HT-29 (cell line): ENCODE measurements at regions not wholly inside any gene's neighbourhood (a gene's known extent, or its start where the extent isn't known, plus 50 kb on each side); places are given as distances from the start of the nearest gene placed in this dataset.

Source experiments
- DNase-seq: peaks from one replicate; pipeline ENCODE4 v3.0.0-alpha.2; 2015; ENCODE audit warnings: low spot score

GRCh38 chr15:96670389-96670788 is 339.9 kb downstream of the NR2F2 start:
- no peak for DNase-seq

- DNase-seq: no peak
Observed at GRCh38 chr15:96672629-96673028, 342.1 kb downstream of the NR2F2 start.

GRCh38 chr15:96678386-96678785 is 347.9 kb downstream of the NR2F2 start:
- DNase-seq: peak; percentile 88

GRCh38 chr15:96687388-96688107 is 357.0 kb downstream of the NR2F2 start:
- no peak for DNase-seq

- no peak for DNase-seq
Observed at GRCh38 chr15:96690733-96691132, 360.2 kb downstream of the NR2F2 start.

- DNase-seq: no peak
Observed at GRCh38 chr15:96692826-96693225, 362.3 kb downstream of the NR2F2 start.

- no peak for DNase-seq
Observed at GRCh38 chr15:96693515-96693914, 363.0 kb downstream of the NR2F2 start.

GRCh38 chr15:96693990-96694517 is 363.6 kb downstream of the NR2F2 start:
- peak; percentile 93 for DNase-seq

- DNase-seq: no peak
Observed at GRCh38 chr15:96695426-96695825, 364.9 kb downstream of the NR2F2 start.

- DNase-seq: no peak
Observed at GRCh38 chr15:96699871-96700401, 369.4 kb downstream of the NR2F2 start.

GRCh38 chr15:96700555-96700954 is 370.1 kb downstream of the NR2F2 start:
- DNase-seq: no peak

GRCh38 chr15:96701443-96701842 is 370.9 kb downstream of the NR2F2 start:
- DNase-seq: no peak

GRCh38 chr15:96701877-96702276 is 371.4 kb downstream of the NR2F2 start:
- no peak for DNase-seq

GRCh38 chr15:96702589-96702988 is 372.1 kb downstream of the NR2F2 start:
- DNase-seq: no peak

GRCh38 chr15:96703091-96703490 is 372.6 kb downstream of the NR2F2 start:
- DNase-seq: no peak

- DNase-seq: no peak
Observed at GRCh38 chr15:96703794-96704550, 373.5 kb downstream of the NR2F2 start.

- no peak for DNase-seq
Observed at GRCh38 chr15:96716075-96716474, 385.6 kb downstream of the NR2F2 start.

- no peak for DNase-seq
Observed at GRCh38 chr15:96716478-96716877, 386.0 kb downstream of the NR2F2 start.

GRCh38 chr15:96720251-96720650 is 389.8 kb downstream of the NR2F2 start:
- no peak for DNase-seq

- no peak for DNase-seq
Observed at GRCh38 chr15:96720656-96721055, 390.2 kb downstream of the NR2F2 start.

- DNase-seq: no peak
Observed at GRCh38 chr15:96728591-96728990, 398.1 kb downstream of the NR2F2 start.

- DNase-seq: peak; percentile 25
Observed at GRCh38 chr15:96732704-96733103, 402.2 kb downstream of the NR2F2 start.

GRCh38 chr15:96733721-96734120 is 403.2 kb downstream of the NR2F2 start:
- no peak for DNase-seq
